HEK293T (cell line): ENCODE measurements at regions not wholly inside any gene's neighbourhood (a gene's known extent, or its start where the extent isn't known, plus 50 kb on each side); places are given as distances from the start of the nearest gene placed in this dataset.

ENCODE experiments used
- CTCF ChIA-PET: fragments of 350-600 bp; formaldehyde crosslinking; extraction: SDS; loops from one replicate; lab custom pipeline; 2021; ENCODE audit warnings: antibody characterized with exemption, inconsistent platforms; lab: Yijun Ruan, JAX
- POLR2A ChIA-PET: fragments of 350-600 bp; formaldehyde crosslinking; extraction: SDS; loops from one replicate; lab custom pipeline; 2020; ENCODE audit warnings: antibody characterized with exemption, inconsistent platforms; lab: Yijun Ruan, JAX
- DNase-seq: peaks from one replicate; pipeline ENCODE4 v3.0.0; 2012; ENCODE audit warnings: mixed read lengths; ENCODE audit errors: extremely low spot score
- ARNT ChIP-seq: fragments of 450-650 bp; IDR thresholded peaks from 2 replicates; pipeline ENCODE4 v1.6.1; 2017; ENCODE audit warnings: mild to moderate bottlenecking
- BHLHE40 ChIP-seq: fragments of 450-650 bp; IDR thresholded peaks from 2 replicates; pipeline ENCODE4 v1.6.1; 2016; ENCODE audit warnings: mild to moderate bottlenecking, moderate library complexity, borderline replicate concordance
- CTBP1 ChIP-seq: fragments of 450-650 bp; IDR thresholded peaks from 2 replicates; pipeline ENCODE4 v1.6.1; 2016; ENCODE audit warnings: borderline replicate concordance
- ELF4 ChIP-seq: fragments of 450-650 bp; IDR thresholded peaks from 2 replicates; pipeline ENCODE4 v1.6.1; 2017; ENCODE audit warnings: antibody characterized with exemption
- FOXA1 ChIP-seq: fragments of 450-650 bp; IDR thresholded peaks from 2 replicates; pipeline ENCODE4 v1.6.1; 2016; ENCODE audit warnings: mild to moderate bottlenecking
- FOXK2 ChIP-seq: fragments of 450-650 bp; IDR thresholded peaks from 2 replicates; pipeline ENCODE4 v1.6.1; 2016; ENCODE audit warnings: mild to moderate bottlenecking
- FOXM1 ChIP-seq: fragments of 450-650 bp; IDR thresholded peaks from 2 replicates; pipeline ENCODE4 v1.6.1; 2017; ENCODE audit warnings: mild to moderate bottlenecking, borderline replicate concordance
- HDGF ChIP-seq: fragments of 450-650 bp; IDR thresholded peaks from 2 replicates; pipeline ENCODE4 v1.6.1; 2017; ENCODE audit warnings: antibody characterized with exemption, borderline replicate concordance
- L3MBTL2 ChIP-seq: fragments of 450-650 bp; conservative IDR thresholded peaks from 2 replicates; pipeline ENCODE4 v1.6.1; 2016; ENCODE audit warnings: mild to moderate bottlenecking
- LEF1 ChIP-seq: fragments of 450-650 bp; IDR thresholded peaks from 2 replicates; pipeline ENCODE4 v1.6.1; 2017; ENCODE audit warnings: mild to moderate bottlenecking, borderline replicate concordance
- NFRKB ChIP-seq: fragments of 450-650 bp; IDR thresholded peaks from 2 replicates; pipeline ENCODE4 v1.6.1; 2016; ENCODE audit warnings: mild to moderate bottlenecking, moderate library complexity
- SP1 ChIP-seq: fragments of 450-650 bp; IDR thresholded peaks from 2 replicates; pipeline ENCODE4 v1.6.1; 2017
- SUZ12 ChIP-seq: fragments of 450-650 bp; IDR thresholded peaks from 2 replicates; pipeline ENCODE4 v1.6.1; 2016; ENCODE audit warnings: mild to moderate bottlenecking
- TARDBP ChIP-seq: fragments of 450-650 bp; IDR thresholded peaks from 2 replicates; pipeline ENCODE4 v1.6.1; 2016
- ZNF384 ChIP-seq: fragments of 450-650 bp; IDR thresholded peaks from 2 replicates; pipeline ENCODE4 v1.6.1; 2016
- TF ChIP-seq, protein P1 (sequence below): fragments of 450-650 bp; IDR thresholded peaks from 2 replicates; pipeline ENCODE4 v1.6.1; 2016

DNA sequence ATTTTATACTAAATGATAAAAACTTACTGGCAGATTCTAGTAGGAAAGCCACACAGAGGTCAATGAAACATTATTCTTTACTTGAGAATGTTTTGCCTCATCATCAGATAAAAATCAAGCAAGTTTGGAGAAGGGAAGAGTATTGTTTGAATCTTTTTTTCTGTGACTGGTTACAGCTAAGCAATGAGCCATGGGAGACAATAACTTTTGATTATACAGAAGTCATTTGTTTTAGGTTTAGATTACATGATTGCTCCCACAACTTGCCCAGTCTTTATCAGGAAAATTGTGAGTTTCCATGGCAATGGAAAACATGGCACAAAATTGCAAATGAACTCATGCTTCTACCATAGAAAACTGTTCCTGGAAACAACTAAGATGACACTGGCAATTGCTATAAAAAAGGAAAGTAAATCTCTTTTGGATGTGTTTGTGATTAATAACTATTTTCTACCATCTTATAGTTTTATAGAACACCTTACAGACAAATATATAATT lies 476.8 kb downstream of the MBD2 start:
- no peak for DNase-seq
- ChIA-PET POLR2A (no interaction called here), CTCF (no interaction called here)
- TF ChIP-seq, protein P1, sequence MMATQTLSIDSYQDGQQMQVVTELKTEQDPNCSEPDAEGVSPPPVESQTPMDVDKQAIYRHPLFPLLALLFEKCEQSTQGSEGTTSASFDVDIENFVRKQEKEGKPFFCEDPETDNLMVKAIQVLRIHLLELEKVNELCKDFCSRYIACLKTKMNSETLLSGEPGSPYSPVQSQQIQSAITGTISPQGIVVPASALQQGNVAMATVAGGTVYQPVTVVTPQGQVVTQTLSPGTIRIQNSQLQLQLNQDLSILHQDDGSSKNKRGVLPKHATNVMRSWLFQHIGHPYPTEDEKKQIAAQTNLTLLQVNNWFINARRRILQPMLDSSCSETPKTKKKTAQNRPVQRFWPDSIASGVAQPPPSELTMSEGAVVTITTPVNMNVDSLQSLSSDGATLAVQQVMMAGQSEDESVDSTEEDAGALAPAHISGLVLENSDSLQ = no peak
- TF ChIP-seq CTBP1 = no peak

GRCh38 chr18:53747210-53747609 lies 477.3 kb downstream of the MBD2 start:
- DNase-seq = no peak
- CTCF ChIA-PET = no interaction called here
- POLR2A ChIA-PET = no interaction called here
- TF ChIP-seq FOXK2 (no peak), TARDBP (no peak), SUZ12 (no peak), FOXM1 (no peak), FOXA1 (no peak)

DNA sequence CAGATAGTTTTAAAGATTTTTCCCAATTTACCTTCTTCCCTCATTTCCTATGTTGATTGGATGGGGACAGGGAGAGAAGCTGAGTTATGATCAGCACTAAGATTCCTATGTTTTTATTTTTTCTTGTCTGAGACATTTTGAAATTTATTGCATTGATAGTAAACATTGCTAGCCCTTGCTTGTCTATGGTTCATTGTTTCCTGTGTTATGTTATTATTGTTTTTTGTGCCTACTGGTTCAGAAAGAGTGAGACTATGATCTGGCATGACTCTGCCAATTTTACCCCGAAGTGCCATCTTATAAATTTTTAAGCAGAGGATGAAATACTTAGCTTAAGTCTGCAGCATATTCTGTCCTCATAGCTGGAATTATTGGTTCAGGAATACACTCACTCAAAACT lies 478.5 kb downstream of the MBD2 start:
- TF ChIP-seq, protein P1 = no peak
- no peak for TF ChIP-seq ELF4
- TF ChIP-seq FOXA1 = no peak
- TF ChIP-seq FOXM1 = no peak
- TF ChIP-seq CTBP1 = no peak
- no peak for TF ChIP-seq TARDBP
- TF ChIP-seq L3MBTL2 = no peak
- TF ChIP-seq SP1 = no peak
- TF ChIP-seq BHLHE40 = no peak
- no peak for TF ChIP-seq LEF1
- TF ChIP-seq NFRKB = no peak
- TF ChIP-seq ARNT = no peak
- no peak for TF ChIP-seq ZNF384
- no peak for TF ChIP-seq HDGF
- ChIA-PET POLR2A (no interaction called here), CTCF (no interaction called here)

GRCh38 chr18:53745224-53745967 lies 479.1 kb downstream of the MBD2 start:
- no peak for DNase-seq
- TF ChIP-seq FOXK2 (no peak), NFRKB (no peak), SUZ12 (no peak), ARNT (no peak), ZNF384 (no peak), LEF1 (no peak), CTBP1 (no peak), FOXM1 (no peak), HDGF (no peak), SP1 (no peak), BHLHE40 (no peak), L3MBTL2 (no peak), TARDBP (no peak), FOXA1 (no peak), ELF4 (no peak)
- TF ChIP-seq, protein P1 = no peak
- ChIA-PET POLR2A (no interaction called here), CTCF (no interaction called here)

More for the DNA sequence above, 478.5 kb downstream of the MBD2 start:
- no peak for DNase-seq

DNA sequence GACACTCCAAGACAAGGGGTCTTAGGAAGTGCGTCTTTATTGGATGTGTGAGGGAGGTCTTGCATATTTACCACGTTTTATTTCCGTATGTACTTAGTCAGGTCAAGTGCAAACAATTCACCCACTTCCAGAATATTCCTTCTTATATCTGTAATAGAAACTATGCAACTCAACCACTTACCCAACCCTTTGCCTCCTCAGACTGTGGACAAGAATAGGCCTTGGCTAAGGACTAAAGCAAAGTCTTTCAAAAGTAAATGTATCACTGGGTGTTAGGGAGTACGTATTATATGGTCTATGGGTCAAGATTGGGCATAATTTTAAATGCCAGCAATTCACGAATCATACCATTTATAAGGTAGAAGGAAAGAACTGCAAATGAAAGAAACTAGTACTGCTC lies 484.8 kb downstream of the MBD2 start:
- POLR2A ChIA-PET = no interaction called here
- no peak for TF ChIP-seq ELF4
- TF ChIP-seq HDGF = no peak
- no peak for TF ChIP-seq LEF1
- no peak for TF ChIP-seq NFRKB
- no peak for TF ChIP-seq SUZ12
- TF ChIP-seq ZNF384 = no peak
- no peak for TF ChIP-seq BHLHE40
- TF ChIP-seq CTBP1 = no peak
- no peak for TF ChIP-seq L3MBTL2
- TF ChIP-seq SP1 = no peak
- no peak for TF ChIP-seq FOXA1
- TF ChIP-seq ARNT = no peak
- no peak for TF ChIP-seq FOXM1
- TF ChIP-seq FOXK2 = no peak
- TF ChIP-seq, protein P1 = no peak
- no peak for DNase-seq
- CTCF ChIA-PET = no interaction called here

- no peak for TF ChIP-seq FOXK2
- TF ChIP-seq FOXA1 = no peak
- no peak for TF ChIP-seq HDGF
- TF ChIP-seq SP1 = no peak
- no peak for TF ChIP-seq NFRKB
- TF ChIP-seq L3MBTL2 = no peak
- no peak for TF ChIP-seq ARNT
- no peak for TF ChIP-seq ELF4
- TF ChIP-seq BHLHE40 = no peak
- no peak for TF ChIP-seq SUZ12
- no peak for DNase-seq
- CTCF ChIA-PET = no interaction called here
- POLR2A ChIA-PET = no interaction called here
Measured at GRCh38 chr18:53735526-53735925, 488.9 kb downstream of the MBD2 start.
